ENCODE measurements at regions not wholly inside any gene's neighbourhood (a gene's known extent, or its start where the extent isn't known, plus 50 kb on each side); places are given as distances from the start of the nearest gene placed in this dataset.

GRCh38 chr5:58081435-58081834 is 378.5 kb downstream of the PLK2 start:
- H3K27me3 Mint-ChIP-seq (ENCODE audit: insufficient read depth, unreplicated experiment) = no peaks in the 10 kb centered on the region
- H3K27me3 ChIP-seq (replicated peaks; ENCODE audit: control insufficient read depth, insufficient read depth, low read length) = no peaks in the 10 kb centered on the region
- no peaks in the 10 kb centered on the region for H3K36me3 ChIP-seq (ENCODE audit: control insufficient read depth, insufficient read depth, low read length)
- no peaks in the 10 kb centered on the region for H3K4me1 ChIP-seq
- no peaks in the 10 kb centered on the region for H3K9me3 ChIP-seq
- no peak overlapping the region for H3K27ac Mint-ChIP-seq (ENCODE audit: unreplicated experiment)
- peaks cover 16% of the 10 kb centered on the region for H3K4me1 Mint-ChIP-seq (ENCODE audit: low read depth, unreplicated experiment)
- no peak for DNase-seq
- no TSS peak for BruUV-seq (replicated peaks)
- H3K4me3 Mint-ChIP-seq (ENCODE audit: unreplicated experiment) = no peak overlapping the region
- TF ChIP-seq CTCF (IDR thresholded peaks at IDR 0.05; ENCODE audit: insufficient read depth in 1 of 2, low read depth in 1 of 2, low read length in 1 of 2, severe bottlenecking in 1 of 2, unreplicated experiment in 1 of 2) = no peak
- CTCF ChIA-PET = no interaction called here
- intact Hi-C loops (cut with micrococcal nuclease; ENCODE audit: unreplicated experiment) = no loop called here
- no peak overlapping the region for H3K4me3 ChIP-seq (ENCODE audit: low read depth, low read length)
- no peaks in the 10 kb centered on the region for H3K9me3 Mint-ChIP-seq (ENCODE audit: unreplicated experiment)
- H3K36me3 Mint-ChIP-seq (ENCODE audit: insufficient read depth, unreplicated experiment) = no peaks in the 10 kb centered on the region
- POLR2A ChIA-PET = no interaction called here

DNA sequence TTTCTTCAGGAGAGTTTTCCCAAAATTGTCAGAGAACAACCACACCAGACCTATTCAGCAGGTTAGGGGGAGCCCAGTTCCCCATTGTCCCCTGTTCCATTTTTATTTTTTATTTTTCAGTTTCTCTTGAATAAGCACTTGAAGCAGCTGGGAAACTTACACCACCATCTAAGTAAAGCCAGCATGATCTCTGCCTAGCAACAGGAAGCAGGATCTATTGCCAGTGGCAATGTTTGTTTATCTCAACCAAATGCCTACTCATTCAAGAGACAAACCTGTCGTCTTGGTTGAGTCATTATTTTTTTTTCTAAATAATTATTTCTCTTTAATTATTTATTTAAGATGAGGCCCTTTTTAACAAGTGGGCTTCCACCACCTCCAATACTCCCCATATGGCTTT is 379.3 kb downstream of the PLK2 start:
- peak overlapping the region; percentile 25 for H3K27ac Mint-ChIP-seq (ENCODE audit: unreplicated experiment)
- no peak for TF ChIP-seq CTCF (IDR thresholded peaks at IDR 0.05; ENCODE audit: insufficient read depth in 1 of 2, low read depth in 1 of 2, low read length in 1 of 2, severe bottlenecking in 1 of 2, unreplicated experiment in 1 of 2)
- no peaks in the 10 kb centered on the region for H3K27me3 ChIP-seq (replicated peaks; ENCODE audit: control insufficient read depth, insufficient read depth, low read length)
- no peaks in the 10 kb centered on the region for H3K27me3 Mint-ChIP-seq (ENCODE audit: insufficient read depth, unreplicated experiment)
- no peaks in the 10 kb centered on the region for H3K9me3 ChIP-seq
- ChIA-PET CTCF (no interaction called here), POLR2A (no interaction called here)
- no peak overlapping the region for H3K4me3 ChIP-seq (ENCODE audit: low read depth, low read length)
- H3K4me1 ChIP-seq = no peaks in the 10 kb centered on the region
- H3K4me3 Mint-ChIP-seq (ENCODE audit: unreplicated experiment) = no peak overlapping the region
- intact Hi-C loops (cut with micrococcal nuclease; ENCODE audit: unreplicated experiment) = no loop called here
- no peaks in the 10 kb centered on the region for H3K36me3 Mint-ChIP-seq (ENCODE audit: insufficient read depth, unreplicated experiment)
- DNase-seq = no peak
- BruUV-seq (replicated peaks) = no TSS peak
- H3K36me3 ChIP-seq (ENCODE audit: control insufficient read depth, insufficient read depth, low read length) = no peaks in the 10 kb centered on the region
- H3K4me1 Mint-ChIP-seq (ENCODE audit: low read depth, unreplicated experiment) = peaks cover 16% of the 10 kb centered on the region
- no peaks in the 10 kb centered on the region for H3K9me3 Mint-ChIP-seq (ENCODE audit: unreplicated experiment)

DNA sequence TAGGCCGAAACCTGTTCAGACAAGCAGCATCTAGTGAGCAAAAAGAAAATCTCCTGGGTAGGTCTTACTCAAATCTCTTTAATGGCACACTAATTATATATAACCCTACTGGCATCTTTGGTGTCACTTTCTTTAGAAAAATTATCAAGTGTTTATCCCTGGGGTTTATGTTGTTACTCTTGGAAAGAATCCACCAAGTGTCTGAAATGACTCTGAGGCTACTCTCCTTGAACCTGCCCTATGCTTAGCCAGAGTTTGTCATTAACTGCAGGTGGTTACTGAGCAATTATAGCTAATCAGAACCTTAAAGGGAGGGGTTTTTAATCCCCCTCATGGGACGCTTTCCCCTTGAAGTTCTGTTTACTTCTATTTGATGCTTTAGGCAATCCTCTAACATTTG is 381.9 kb downstream of the PLK2 start:
- Mint-ChIP-seq H3K9me3 (ENCODE audit: unreplicated experiment) (no peaks in the 10 kb centered on the region), H3K36me3 (ENCODE audit: insufficient read depth, unreplicated experiment) (no peaks in the 10 kb centered on the region), H3K4me3 (ENCODE audit: unreplicated experiment) (no peak overlapping the region), H3K27ac (ENCODE audit: unreplicated experiment) (no peak overlapping the region), H3K27me3 (ENCODE audit: insufficient read depth, unreplicated experiment) (no peaks in the 10 kb centered on the region), H3K4me1 (ENCODE audit: low read depth, unreplicated experiment) (peaks cover 16% of the 10 kb centered on the region)
- no peak for TF ChIP-seq CTCF (IDR thresholded peaks at IDR 0.05; ENCODE audit: insufficient read depth in 1 of 2, low read depth in 1 of 2, low read length in 1 of 2, severe bottlenecking in 1 of 2, unreplicated experiment in 1 of 2)
- no peaks in the 10 kb centered on the region for H3K27me3 ChIP-seq (replicated peaks; ENCODE audit: control insufficient read depth, insufficient read depth, low read length)
- no peaks in the 10 kb centered on the region for H3K9me3 ChIP-seq
- no peaks in the 10 kb centered on the region for H3K36me3 ChIP-seq (ENCODE audit: control insufficient read depth, insufficient read depth, low read length)
- H3K4me3 ChIP-seq (ENCODE audit: low read depth, low read length) = no peak overlapping the region
- intact Hi-C loops (cut with micrococcal nuclease; ENCODE audit: unreplicated experiment) = no loop called here
- ChIA-PET POLR2A (no interaction called here), CTCF (no interaction called here)
- BruUV-seq (replicated peaks) = no TSS peak
- no peaks in the 10 kb centered on the region for H3K4me1 ChIP-seq
- DNase-seq = no peak
